ENCODE measurements at regions not wholly inside any gene's neighbourhood (a gene's known extent, or its start where the extent isn't known, plus 50 kb on each side); places are given as distances from the start of the nearest gene placed in this dataset.
A peak's percentile ranks its signal among the peaks of the same experiment; 100 is the strongest.

DNA sequence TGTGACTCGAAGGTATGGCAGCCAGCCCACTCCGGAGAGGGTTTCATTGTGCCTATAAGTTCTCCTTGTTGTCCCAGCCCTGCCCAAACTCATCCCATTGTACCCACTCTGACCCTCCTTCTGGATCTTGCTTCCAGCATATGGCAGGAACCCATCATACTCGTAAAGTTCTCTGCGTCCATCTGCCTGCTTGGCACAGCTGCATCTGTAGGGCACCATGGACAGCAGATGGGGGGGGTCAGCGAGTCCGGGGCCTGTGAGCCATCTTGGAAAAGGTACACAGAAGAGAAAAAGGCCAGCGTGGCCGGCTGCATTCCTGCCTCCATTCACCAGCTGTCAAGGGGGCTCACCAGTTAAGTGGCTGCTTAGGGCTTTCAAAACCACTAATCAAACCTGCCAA, 94.9 kb upstream of the IGSF21 start:
- TF ChIP-seq, protein P1, sequence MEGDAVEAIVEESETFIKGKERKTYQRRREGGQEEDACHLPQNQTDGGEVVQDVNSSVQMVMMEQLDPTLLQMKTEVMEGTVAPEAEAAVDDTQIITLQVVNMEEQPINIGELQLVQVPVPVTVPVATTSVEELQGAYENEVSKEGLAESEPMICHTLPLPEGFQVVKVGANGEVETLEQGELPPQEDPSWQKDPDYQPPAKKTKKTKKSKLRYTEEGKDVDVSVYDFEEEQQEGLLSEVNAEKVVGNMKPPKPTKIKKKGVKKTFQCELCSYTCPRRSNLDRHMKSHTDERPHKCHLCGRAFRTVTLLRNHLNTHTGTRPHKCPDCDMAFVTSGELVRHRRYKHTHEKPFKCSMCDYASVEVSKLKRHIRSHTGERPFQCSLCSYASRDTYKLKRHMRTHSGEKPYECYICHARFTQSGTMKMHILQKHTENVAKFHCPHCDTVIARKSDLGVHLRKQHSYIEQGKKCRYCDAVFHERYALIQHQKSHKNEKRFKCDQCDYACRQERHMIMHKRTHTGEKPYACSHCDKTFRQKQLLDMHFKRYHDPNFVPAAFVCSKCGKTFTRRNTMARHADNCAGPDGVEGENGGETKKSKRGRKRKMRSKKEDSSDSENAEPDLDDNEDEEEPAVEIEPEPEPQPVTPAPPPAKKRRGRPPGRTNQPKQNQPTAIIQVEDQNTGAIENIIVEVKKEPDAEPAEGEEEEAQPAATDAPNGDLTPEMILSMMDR (IDR thresholded peaks at IDR 0.05; ENCODE audit: insufficient read depth, low read length) = no peak
- TF ChIP-seq REST (IDR thresholded peaks at IDR 0.05; ENCODE audit: insufficient replicate concordance, low read depth) (peak; percentile 77), SPI1 (IDR thresholded peaks at IDR 0.05; ENCODE audit: borderline replicate concordance, low read depth) (no peak), POLR2AphosphoS5 (IDR thresholded peaks at IDR 0.05; ENCODE audit: low read depth) (no peak), GABPA (IDR thresholded peaks at IDR 0.05; ENCODE audit: low read depth) (no peak)
